ENCODE measurements at regions not wholly inside any gene's neighbourhood (a gene's known extent, or its start where the extent isn't known, plus 50 kb on each side); places are given as distances from the start of the nearest gene placed in this dataset.
A peak's percentile ranks its signal among the peaks of the same experiment; 100 is the strongest.
"Not testable (repeated sequence)": the region's sequence is repeated elsewhere in the genome, so short reads cannot be mapped to it uniquely, and the experiment has no call there.

DNA sequence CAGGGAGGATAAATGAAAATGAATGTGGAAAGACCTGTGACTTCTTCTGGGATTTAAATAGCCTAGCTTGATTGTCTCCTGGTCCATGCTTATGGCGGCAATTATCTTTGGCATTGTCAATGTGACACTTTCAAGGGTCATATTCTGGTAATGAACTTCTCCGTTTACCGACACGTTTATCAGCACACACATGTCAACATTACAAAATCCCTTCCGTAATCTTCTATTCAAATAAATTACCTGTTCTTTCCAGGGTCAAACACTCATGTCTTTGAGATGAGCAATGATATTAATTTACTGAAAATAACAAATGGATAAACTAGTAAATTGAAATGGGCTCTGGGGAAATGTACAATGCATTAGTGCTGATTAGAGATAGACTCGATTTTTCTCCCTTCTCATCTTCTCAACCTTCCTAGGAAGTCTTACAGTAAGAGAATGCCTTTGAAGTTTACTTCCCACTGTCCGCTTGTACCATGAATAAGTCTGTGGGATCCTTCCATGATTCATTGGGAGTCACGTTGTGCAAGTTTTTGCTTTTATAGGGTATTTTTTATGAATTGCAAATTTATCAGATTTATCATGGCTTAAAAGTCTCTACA is 646.3 kb upstream of the LRATD1 start:
- DNase-seq = no peak

DNA sequence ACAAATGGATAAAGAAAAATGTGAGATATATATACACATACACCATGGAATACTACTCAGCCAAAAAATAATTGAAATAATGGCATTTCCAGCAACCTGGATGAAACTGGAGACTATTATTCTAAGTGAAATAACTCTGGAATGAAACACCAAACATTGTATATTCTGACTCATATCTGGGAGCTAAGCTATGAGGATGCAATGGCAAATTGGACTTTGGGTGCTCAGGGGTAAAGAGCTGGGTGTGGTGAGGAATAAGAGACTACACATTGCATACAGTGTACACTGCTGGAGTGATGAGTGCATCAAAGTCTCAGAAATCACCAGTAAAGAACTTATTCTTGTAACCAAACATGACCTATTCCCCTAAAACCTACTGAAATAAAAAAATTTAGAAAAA is 636.0 kb upstream of the LRATD1 start:
- DNase-seq = no peak

DNA sequence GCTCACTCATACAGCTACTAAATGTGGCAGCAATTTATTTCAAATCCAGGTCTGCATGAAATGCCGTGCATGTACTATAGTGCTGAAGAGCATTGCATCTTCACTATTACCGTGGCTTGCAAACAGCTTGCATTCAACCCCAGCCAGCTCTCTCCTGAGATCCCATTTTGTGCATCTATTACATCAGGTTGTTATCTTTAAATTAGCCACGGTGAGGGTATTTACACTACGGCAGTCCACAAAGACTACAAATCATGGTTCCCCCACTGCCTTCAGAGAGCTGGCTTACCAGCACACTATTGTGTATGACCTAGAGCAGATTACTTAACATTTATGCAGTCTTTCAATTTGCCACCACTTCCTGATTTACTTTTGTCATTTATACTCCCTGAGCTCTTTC is 621.3 kb upstream of the LRATD1 start:
- DNase-seq = no peak

DNA sequence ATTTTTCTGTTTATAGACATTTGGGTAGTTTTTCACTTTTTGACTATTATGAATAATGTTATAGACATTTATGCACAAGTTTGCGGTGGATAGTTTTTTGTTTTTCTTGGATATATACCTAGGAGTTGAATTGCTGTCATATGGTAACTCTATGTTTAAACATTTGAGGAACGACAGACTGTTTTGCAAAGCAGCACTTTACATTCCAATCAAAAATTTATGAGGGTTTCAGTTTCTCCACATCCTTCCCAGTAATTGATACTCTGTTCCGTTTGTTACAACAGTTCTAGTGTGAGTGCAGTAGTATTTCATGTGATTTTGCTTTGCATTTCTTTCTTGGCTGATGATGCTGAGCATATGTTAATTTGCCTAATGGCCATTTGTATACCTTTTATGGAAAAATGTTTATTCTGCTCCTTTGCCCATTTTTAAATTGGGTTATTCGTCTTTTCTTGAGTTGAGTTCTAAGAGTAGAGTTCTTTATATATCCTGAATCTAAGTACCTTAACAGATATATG is 617.3 kb upstream of the LRATD1 start:
- DNase-seq = no peak

DNA sequence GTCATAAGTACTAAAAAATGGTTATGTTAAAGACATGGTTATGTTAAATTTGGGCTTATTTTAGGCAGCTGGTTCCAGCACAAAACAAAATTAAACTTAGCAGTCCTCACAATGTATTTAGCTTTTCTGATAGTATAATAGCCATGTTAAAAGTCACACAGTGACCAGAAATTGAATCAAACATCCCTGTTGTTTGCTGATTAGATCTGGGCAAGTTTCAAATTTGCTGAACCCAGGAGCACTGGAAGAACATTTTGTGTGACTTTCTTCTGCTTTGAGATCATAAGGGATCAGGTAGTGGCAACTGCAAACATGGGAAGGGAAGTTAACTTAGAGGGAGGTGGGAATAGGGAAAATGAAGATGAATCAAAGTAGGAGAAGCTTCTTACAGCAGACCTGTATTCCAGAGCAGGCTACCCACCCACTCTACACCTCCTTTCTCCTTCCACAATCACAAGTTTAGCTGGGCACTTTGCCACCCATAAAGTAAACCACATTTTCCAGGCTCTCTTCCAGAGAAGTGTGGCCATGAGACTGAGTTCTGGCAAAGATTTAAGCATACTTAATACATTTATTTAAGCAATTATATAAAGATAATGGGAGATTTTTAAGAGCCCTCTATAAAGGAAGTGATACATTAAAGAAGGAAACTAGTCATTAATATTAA is 616.1 kb upstream of the LRATD1 start:
- no peak for DNase-seq

DNA sequence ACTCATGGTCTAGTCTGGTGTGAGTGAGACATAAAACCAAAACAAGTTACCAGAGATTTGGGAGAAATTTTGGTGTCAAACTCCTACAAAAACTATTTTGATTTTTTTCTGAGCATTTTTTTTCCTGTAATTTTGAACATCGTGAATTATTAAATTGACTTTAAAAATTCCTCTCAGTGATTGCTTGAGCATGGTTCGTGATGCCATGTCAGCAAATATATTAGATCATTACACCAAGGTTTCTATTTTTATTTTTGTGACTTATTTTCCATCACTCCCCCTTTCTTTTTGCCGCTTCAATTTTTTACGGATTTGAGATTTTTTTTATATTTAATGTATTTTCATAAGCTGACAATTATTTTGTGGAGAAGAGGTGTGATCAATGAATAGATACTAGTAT is 613.9 kb upstream of the LRATD1 start:
- DNase-seq = no peak

DNA sequence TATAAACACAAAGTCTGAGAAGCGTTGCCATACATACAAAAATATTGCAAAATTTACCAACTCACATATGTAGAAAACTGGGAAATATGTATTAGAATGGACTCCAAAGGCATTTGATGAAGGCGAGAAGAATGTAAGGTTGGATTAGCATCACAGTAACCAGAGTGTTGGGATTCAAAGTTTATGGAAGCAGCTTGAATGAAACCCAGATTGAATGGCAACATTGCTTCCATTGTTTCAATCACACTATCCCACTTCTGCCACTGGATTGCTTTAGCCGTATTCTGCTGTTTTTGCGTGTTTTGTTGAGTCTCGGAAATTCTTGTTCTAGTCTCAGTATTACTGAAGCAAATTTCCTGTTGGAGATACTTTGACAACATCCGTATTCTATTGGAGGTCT is 609.0 kb upstream of the LRATD1 start:
- no peak for DNase-seq

DNA sequence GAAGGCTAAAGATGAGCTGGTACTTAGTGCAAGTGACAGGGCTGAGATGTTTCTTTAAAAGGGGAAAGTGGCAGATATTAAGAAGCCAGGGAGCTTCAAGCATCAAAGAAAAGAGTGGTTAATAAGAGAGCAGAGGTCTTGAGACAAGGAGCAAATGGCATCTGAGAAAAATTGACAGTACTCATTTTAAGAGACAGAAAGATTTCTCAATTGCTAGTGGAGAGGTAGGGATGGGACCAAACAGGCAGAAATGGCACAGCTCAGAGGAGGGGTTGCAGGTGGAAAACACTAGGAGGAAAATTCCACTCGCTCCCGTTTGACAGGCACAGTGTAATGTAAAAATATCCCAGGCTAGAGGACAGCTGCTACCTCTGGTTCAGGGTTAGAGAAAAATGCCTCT is 593.4 kb upstream of the LRATD1 start:
- no peak for DNase-seq

DNA sequence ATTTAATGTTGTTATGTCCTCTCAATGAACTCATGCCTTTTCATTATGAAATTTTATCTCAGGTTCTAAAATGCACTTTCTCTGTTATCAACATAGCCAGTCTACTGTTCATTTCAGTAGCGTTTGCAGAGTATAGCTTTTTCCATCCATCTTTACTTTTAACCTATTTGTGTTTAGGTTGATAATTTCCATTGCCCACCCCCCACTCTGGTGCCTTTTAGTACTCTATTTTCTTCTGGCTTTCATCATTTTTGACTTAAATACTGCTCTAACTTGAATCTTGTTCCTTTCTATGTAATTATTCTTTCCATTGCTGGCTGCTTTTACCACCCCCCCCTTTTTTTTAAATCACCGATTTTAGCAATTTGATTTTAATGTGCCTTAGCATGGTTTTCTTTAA is 585.0 kb upstream of the LRATD1 start:
- DNase-seq = no peak

DNA sequence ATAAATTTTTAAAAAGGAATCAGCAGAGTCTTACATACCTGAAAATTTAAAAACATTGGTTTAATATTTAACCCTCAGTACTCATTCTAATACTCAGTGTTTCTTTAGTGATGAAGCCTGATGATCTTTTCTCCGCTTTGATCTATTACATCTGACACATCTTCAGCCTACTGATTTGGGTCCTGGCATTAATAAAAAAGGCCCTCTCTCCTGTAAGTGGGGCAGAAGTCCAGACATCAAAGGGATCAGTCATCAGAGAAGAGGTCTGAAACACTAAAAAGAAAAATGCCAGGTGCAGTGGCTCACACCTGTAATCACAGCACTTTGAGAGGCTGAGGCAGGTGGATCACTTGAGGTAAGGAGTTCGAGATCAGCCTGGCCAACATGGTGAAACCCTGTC is 581.1 kb upstream of the LRATD1 start:
- no peak for DNase-seq

DNA sequence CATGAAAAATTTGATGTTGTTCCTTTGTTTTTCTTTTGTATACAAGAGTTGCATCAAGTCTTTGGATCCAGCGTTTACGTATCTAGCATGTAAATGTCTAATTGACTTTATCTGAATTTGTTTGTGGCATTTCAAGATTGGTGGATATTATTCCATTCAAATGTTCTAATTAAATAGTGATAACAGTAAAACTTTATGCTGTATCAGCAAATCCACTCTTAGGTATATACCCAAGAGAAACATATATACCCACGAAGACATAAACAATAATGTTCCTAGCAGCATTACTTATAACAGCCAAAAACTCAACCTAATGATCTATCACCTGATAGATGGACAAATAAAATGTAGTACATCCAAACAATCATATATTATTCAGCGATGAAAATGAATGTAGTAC is 579.4 kb upstream of the LRATD1 start:
- no peak for DNase-seq

DNA sequence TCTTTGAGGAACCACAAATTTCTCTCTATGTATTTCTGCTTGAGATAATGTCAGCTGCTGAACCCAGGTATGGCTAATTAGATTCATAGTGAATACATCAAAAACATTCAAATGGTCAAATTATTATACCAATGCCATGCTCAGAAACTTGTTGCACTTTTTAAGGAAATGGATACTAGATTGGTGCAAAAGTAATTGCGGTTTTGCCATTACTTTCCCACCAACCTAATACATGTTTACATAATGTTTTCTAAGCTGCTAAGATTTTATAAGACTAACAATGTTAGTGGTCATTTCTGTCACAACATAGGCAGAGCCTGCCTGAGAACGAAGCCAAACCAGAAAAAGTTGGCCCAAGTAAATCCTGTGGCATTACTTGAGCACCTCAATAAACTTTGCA is 568.2 kb upstream of the LRATD1 start:
- no peak for DNase-seq

DNA sequence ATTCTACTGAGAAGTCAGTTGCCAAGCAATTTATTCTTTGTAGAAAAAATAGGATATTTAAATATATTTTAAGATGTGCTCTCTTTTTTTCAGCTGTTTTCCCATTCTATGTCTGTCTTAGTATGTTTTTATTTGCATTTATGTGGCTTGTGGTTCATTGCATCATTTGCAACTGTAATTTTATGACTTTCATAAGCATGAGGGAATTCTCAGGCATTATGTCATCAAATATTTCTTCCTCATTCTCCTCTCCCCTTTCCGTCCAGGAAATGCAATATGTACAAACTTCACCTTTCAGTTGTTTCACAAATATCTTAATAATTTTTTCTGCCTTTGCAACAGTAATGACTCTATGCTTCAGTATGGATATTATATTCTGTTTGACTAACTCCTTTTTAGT is 560.2 kb upstream of the LRATD1 start:
- peak; percentile 2 for DNase-seq

DNA sequence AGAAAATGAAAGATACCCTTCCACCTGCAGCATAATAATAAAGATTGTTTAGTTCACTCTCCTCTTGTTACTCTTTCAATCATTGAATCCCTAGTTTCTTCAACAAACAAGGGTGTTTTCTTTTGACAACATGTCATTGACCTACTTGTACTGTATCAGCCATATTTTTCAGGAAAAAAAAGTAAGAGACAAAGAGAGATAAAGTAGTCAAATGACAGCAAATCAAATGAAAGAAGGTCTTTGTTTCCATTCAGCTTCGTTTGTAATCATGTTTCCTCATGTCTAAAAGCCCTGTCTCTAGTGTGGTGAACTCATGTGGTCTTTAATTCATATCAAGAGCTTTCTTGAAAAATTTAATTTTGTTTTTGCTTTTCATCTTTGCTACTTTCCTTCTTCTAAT is 557.8 kb upstream of the LRATD1 start:
- DNase-seq = no peak

DNA sequence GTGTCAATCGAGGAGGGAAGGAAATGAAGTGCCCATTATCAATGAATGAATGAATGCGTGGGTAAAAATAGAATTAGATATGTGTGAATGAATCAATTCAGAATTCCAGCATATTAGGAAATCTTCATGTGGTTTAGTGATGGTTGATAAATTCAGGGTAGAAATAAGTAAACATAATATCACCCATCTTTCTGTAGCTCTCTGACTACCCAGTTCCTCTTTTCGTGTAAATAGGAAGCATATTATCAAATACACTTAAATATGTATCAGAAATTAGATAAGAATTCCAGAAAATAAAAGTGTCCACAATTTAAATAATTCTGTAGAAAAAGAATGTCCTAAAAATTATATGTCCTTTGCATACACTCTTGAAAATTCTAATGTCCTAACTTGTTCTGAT is 552.9 kb upstream of the LRATD1 start:
- no peak for DNase-seq

DNA sequence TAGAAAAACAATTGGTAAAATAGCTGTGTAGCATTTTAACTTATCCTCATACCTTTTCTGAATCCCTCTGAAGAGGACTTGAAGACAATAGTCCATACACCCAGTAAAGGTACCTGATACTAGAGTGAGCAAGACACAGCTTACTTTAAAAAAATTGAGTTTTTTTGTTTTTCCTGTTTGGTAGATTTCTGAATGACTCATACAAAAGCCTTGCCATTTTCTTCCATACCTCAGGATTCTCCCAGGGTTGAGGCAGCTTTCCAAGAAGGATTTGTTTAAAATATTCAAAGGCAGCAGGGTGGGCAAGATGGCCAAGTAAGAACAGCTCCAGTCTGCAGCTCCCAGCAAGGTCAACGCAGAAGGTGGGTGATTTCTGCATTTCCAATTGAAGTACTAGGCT is 551.0 kb upstream of the LRATD1 start:
- DNase-seq = no peak

DNA sequence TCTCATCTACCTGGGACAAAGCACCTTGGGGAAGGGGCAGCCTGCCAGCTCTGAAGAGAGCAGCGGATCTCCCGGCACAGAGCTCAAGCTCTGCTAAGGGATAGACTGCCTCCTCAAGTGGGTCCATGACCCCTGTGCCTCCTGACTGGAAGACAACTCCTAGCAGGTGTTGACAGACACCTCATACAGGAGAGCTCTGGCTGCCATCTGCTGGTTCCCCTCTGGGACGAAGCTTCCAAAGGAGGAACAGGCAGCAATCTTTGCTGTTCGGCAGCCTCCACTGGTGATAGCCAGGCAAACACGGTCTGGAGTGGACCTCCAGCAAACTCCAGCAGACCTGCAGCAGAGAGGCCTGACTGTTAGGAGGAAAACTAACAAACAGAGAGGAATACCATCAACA is 549.9 kb upstream of the LRATD1 start:
- no peak for DNase-seq

DNA sequence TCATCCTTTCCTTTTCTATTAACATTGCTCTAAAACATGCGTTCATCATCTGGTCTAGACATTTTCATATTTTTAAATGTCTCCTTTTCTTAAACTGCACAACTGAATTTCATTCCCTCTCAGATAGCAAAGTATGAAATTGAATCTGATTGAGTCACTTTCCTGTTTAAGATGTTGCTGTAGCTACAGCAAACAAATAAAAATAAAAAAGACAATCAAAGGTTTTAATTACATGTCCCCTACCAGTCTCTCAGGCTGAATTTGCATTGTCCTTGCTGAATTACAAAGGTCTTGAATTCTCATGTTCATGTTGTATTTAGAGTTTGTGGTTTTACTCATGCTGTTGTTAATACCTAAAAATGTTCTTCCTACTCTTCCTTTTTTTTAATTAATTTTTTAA is 537.9 kb upstream of the LRATD1 start:
- no peak for DNase-seq

DNA sequence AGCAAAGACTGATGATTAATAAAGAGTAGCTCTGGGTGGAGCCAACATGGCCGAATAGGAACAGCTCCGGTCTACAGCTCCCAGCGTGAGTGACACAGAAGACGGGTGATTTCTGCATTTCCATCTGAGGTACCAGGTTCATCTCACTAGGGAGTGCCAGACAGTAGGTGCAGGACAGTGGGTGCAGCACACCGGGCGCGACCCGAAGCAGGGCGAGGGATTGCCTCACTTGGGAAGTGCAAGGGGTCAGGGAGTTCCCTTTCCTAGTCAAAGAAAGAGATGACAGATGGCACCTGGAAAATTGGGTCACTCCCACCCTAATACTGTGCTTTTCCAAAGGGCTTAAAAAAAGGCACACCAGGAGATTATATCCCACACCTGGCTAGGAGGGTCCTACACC is 533.4 kb upstream of the LRATD1 start:
- not testable (repeated sequence) for DNase-seq

DNA sequence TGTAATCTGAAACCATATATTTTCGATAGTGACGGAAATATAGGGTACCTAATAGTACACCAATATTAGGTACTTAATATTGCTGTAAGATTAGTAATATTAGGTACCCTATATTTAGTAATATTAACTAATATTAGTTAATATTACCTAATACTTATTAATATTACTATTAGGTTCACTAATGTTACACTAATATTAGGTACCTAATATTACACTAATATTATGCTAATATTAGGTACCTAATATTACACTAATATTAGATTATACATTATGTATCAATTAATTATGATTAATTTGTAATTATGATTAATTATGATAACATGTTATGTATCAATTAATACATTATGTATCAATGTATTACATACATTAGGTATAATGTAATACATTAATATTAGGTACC is 518.2 kb upstream of the LRATD1 start:
- DNase-seq = no peak

DNA sequence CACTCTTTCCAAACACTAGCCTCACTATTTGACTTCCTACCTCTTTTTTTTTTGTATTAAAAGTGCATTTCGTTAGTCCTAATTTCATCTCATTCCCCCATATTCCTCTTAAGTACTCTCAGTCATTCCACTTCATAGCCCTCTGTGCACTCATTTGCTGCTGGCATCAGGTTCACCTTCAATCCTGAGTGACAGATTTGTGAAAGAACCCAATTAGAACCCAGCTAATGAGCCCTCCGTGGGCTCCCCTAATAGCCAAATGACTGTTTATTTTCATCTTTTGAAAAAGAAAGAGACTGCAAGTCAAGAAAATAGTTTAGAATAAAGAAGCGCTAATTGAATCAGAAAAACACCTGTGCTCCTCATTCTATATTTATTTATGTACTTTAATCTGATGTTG is 512.1 kb upstream of the LRATD1 start:
- DNase-seq = no peak

DNA sequence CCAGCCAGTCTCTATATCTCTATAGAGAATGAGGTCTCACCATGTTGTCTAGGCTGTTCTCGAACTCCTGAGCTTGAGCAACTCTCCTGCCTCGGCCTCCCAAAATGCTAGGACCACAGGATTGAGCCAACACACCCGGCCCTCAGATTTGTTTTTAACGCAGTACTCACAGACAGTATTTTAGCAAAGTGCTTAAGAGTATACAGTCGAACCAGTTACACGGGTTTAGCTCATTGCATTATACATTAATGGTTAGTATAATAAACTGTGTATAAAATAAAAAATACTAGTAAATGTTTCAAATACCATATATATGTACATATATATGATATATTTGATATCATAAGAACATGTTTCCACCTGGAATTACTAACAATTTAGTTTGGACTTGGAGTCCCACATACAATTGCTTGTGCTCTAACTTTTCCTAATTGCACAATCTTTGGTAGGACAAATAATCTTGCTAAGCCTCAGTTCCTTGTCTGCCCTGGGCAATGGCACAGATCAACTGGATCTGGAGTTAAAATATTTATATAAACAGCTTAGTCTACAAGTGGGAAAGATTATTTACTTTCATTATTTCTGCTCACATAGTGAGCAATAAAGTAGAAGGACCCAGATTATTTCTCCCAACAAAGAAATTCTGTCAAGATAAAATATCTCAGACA is 508.9 kb upstream of the LRATD1 start:
- no peak for DNase-seq

DNA sequence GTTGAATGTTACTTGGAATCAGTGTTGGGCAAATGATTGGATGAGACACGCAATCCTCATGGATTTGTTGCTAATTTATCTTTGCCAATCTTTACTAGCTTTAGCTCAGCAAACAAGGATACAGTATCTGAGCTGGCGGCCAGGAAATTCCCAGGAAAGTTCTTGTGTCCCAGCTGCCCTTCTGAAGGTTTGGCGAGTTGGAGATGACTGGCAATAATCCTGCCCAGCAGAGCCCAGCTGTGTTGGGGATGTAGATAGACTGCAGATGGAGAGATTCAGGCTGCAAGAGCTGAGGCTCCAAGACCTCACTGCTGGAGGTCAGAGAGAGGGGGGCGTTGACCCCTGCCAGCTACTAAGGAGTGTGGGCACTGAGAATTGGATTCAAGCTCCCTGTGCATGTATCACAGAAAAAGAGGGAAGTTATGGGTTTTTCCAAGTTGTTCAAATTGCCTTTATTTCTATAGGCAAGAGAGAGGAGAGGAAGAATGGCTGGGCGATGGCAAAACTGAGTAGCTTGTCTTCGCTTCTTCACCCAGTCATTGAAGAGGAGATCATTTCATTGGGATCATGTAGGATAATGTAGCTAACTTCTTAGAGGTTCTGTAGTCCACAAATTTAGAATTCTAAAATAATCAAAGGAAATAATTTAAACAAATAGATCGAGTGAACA is 506.8 kb upstream of the LRATD1 start:
- no peak for DNase-seq

DNA sequence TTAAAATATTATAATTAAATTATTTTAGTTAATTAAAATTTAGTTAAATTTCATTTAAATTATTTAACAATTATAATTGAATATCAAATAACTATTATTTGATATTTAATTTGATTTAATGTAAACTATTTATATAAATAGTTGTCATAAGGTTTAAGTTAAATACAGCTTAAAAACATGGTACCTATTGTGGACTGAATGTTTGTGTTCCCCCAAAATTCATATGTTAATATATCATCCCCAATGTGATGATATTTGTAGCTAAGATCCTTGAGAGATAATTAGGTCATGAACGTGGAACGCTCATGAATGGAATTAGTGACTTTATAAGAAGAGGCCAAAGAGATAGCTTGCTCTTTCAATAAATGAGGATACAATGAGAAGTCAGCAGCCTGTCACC is 505.7 kb upstream of the LRATD1 start:
- DNase-seq = no peak

Data from suppressor macrophage treated with lipopolysaccharide for 4 hours (primary cell).